SU-DHL-6 (cell line): ENCODE measurements at regions not wholly inside any gene's neighbourhood (a gene's known extent, or its start where the extent isn't known, plus 50 kb on each side); places are given as distances from the start of the nearest gene placed in this dataset.

Source experiments
- CTCF ChIP-seq: fragments of 200-600 bp; sonication (generic); IDR thresholded peaks from one replicate; pipeline ENCODE4 v1.5.1; 2017; ENCODE audit warnings: antibody characterized with exemption, mild to moderate bottlenecking, low read length, moderate library complexity; ENCODE audit not compliant: insufficient read depth, poor library complexity, severe bottlenecking
- EZH2phosphoT487 ChIP-seq: fragments of 200-600 bp; sonication (generic), shearing (Covaris generic); conservative IDR thresholded peaks from 2 replicates; pipeline ENCODE4 v1.6.1; 2018; ENCODE audit warnings: mild to moderate bottlenecking, antibody characterized with exemption, low read length, moderate library complexity, mixed read lengths

- TF ChIP-seq CTCF, result no peak
- no peak for TF ChIP-seq EZH2phosphoT487
Observed at GRCh38 chr12:15038137-15038536, 65.3 kb downstream of the PDE6H start.
